GM18909 (cell line): ENCODE measurements at regions not wholly inside any gene's neighbourhood (a gene's known extent, or its start where the extent isn't known, plus 50 kb on each side); places are given as distances from the start of the nearest gene placed in this dataset.

ENCODE experiments used
- ATAC-seq: cut with Tn5 transposase; IDR thresholded peaks from one replicate; pipeline ENCODE4 v1.9.1; 2021; ENCODE audit warnings: mild to moderate bottlenecking; ENCODE audit not compliant: unreplicated experiment, poor library complexity

DNA sequence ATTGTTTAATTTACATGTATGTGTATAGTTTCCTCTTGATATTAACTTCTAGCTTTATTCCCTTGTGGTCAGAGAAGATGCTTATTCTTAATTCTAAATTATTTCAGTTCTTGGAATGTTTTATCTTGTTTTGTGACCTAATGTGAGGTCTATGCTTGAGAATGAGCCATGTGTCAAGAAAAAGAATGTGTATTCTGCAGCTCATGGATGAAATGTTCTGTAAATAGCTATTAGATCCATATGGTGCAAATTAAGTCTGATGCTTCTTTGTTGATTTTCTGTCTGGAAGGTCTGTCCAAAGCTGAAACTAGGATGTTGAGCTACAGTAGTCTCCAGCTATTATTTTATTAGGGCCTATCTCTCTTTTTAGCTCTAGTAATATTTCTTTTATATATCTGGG, 187.3 kb upstream of the RASGEF1B start:
- no peak for ATAC-seq

DNA sequence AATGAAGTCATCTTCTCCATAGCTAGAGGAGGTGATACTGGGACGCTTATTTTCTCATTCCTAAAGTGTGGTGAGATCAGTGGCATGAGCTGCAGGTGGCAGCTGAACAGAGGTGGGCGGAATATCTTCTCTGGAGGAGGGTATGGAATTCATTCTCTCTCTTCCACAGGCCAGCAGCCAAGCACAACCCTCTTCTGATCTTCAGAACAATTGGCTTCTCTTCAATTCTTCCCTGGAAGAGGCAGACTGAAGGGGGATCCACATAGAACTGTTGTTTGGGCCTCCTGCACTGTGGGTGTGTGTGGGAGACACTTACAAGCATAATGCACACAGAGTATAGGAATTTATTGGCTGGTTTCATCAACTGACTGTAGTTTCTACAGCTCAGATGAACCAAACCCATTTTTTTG, 180.4 kb upstream of the RASGEF1B start:
- ATAC-seq, result no peak

DNA sequence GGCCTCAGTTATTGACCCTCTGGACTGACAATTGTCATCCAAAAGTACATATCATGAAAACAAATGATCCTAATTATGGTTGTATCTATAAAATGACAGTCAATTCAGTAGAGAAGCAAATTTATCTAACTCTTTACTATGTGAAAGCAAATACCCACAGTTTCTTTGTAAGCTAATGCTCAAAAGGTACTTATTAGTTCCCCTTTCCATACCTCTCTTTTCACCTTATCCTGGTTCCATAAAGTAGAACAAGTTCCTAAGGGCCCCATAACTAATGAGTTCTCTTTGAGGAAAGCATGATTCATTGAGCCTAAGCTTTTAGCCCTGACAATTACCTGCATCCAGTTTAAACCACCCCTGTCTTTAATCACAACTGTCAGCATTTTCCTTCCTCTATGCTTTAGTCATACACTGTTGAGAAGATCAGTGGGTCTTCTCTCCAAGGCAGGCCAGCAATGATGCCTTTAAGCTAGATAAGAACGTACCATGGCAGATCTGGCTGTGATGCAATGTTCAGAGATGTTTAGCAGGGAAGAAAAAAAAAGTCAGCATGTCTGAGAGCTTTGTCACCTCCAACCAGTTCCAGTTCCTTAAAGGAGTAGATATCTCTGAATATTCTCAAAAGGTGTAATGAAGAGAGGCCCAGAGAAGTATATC, 179.7 kb upstream of the RASGEF1B start:
- no peak for ATAC-seq

DNA sequence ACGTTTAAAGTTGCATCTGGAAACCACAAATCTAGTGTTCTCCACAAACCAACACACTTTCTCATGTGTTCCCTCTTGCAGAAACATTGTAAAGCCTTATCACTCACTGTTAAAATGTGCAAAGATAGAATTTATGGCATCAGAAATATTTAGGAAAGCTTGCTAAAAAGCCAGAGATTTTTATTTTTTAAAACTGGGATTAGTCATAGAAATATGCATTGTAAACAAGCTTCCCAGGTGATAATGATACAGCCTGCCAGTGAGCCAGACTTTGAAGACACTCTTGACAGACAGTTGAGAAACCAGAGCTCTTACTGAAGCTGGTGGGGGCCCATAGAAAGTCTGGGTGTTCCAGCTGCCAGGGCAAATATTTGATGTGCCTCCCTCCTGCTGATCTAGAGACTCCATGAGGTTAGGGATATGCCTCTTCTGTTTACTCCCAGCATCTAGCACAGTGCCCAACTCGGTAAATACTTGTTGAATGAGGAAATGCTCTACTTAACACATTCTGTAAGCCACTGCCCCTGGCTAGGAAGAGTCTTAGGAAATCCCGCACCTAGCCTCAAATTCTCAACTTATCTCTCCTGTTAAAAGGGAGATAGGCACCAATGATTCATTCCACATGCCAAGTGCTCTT, 179.0 kb upstream of the RASGEF1B start:
- no peak for ATAC-seq

DNA sequence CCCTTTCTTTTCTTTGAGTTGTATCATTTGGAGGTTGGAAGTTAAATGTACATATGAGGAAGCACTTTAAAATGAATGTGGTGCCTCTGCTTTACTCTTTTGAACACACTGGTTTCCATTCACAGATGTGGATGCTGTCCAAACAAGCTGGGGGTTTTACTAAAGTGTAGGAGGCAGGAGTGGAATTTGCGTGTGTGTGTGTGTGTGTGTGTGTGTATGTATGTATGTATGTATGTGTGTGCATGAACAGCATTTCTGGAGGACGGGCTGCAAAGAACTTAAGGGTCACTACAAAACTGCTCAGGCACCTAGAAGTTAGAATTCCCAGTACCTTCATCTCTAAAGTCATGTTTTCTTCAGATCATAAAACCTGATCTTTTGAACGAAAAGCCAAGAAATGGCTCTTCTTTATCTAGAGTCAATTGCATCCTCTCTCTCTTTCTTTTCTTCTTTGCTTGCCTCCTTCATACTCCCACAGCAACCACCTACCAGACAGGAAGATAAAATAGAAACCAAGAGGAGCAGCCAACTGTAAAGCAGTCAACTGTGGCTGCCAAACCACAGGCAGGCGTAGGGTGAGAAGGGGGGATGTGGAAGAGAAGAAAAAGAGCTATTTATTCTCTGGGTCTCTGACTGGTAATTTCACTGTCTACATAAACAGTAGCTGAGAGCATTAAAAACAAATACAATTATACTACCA, 177.0 kb upstream of the RASGEF1B start:
- peak; percentile 98 for ATAC-seq

DNA sequence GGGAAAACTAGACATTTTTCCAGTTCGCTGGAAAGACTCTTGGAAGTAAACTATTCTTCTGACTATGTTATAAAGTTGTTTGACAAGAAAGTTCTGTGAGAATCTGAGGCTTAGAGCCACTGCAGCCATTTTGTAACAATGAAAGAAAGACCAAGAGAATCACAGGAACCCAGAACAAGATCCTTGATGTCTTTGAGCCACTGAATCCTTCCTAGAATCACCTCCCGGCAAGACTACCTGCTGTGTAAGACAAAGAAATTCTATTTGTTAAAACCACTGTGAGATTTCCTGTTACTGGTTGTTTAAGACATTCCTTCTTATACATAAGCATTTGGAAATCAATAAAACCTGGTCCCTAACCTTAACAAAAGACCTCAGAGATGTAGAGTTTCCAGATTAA, 175.7 kb upstream of the RASGEF1B start:
- ATAC-seq, result no peak

DNA sequence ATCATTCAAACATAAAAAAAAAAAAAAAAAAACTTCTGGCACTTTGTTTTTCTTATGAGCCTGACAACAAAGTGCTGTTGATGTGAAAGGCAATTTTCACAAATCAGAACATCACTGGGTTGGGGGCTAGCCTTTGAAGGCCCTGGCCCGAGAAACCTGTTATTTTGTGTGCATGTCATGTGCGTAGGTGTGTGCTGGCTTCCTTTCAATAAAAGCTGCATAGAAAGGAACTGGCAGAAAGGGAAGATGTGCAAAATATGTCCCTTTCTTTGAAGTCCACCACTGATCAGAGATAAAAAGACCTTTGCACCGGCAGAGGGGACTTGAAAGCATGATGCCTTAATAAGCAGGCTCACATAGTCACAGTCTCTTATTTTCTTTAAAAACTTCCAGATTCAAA, 170.8 kb upstream of the RASGEF1B start:
- no peak for ATAC-seq

DNA sequence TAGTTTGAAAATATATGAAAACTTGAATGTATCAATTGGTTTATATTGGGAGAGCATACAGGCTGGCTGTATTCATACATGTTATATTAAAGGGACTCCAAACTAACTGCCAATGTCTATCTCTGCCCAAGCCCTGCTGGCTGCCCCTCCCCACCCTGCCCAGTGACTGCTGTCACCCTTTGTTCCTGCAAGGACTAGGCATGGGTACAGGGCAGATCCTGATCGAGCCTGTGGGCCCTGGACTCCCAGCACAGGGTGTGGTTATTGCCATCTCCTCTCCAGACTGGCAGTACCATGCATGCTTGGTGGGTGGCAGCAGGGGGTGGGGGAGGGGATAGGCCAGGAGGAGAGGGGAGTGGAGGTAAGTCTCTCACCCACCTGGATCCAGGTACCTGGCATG, 167.5 kb upstream of the RASGEF1B start:
- ATAC-seq, result no peak

DNA sequence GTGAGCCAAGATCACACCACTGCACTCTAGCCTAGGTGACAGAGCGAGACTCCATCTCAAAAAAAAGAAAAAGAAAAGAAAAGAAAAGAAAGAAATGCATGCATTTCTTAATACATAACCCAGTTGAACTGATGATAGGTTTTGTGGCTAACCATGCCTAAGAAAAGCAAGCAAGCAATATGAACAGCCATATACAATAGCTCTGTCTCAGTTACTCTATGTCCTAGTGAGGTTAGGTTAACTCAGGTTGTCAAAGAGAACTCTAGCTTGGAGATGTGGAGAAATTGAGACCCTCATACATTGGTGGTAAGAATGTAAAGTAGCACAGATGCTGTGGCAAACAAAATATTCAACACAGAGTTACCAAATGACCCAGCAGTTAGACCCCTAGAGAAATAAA, 167.0 kb upstream of the RASGEF1B start:
- ATAC-seq, result no peak

DNA sequence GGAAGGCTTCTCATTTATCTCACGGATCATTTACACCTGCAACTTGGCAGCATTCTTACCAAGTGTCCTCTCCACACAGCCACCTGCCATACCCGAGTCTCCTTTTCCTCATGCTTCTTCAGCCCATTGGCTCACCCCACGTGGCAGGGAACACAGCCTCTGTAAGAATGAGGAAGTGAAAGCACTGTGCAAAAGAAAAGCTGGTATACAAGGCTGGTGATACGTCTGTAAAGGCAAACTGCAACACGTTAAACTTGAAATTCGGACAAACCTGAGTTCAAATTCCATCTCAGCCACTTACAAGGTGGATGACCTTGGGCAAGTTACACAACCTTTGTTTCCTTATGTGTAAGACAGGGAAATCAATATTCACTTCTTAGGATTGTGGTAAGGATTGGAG, 164.0 kb upstream of the RASGEF1B start:
- ATAC-seq, result peak; percentile 98

DNA sequence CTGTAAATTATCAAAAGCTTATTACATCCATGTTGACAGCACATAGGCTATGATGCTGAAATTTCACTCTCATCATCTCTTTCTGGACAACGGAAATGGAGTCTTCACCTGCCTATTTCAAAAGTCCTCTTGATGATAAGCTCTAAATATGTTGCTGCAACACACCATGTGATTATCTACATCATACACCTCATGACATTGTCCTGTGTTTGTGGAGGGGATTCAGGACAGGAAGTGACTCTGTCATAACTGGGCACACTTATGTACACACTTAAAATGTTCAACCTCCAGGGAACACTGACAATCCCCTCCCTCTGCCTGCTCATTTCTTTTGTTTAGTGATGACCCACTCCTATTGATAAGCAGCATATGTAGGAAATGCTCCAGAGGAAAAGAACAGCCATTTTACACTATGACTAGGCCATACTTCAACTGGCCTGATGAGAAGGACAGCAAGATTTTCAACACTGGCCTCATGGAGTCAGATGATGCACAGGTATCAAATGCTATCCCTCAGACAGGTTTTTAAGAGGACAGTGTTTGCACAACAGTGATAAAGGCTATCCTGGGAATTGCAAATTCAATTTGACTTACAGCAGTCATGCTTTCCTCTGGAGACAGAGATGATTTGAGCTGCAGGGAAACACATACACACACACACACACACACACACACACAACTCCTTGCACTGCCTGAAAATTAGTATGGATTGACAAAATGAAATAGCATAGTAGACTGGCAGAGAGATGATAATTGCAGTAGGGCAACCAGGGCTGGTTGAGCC, 163.3 kb upstream of the RASGEF1B start:
- ATAC-seq, result peak; percentile 2

DNA sequence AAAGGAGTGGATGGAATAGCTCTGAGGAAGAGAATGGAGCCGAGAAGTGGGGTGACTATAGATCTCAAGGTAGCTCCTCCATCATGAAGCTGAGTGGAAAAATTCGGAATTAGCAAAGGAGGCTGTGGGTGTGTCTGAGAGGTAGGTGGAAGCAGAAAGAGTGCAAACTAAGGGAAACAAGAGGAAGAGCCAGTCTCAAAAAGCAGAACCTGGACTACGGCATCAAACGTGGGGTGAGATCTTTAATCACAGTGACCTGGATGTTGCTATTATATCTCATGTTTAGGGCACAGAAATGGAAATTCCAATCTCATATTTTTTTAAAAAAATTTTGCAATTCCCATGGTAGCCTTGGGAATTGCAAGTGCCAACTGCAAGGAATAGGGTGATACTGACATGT, 162.5 kb upstream of the RASGEF1B start:
- ATAC-seq, result no peak

DNA sequence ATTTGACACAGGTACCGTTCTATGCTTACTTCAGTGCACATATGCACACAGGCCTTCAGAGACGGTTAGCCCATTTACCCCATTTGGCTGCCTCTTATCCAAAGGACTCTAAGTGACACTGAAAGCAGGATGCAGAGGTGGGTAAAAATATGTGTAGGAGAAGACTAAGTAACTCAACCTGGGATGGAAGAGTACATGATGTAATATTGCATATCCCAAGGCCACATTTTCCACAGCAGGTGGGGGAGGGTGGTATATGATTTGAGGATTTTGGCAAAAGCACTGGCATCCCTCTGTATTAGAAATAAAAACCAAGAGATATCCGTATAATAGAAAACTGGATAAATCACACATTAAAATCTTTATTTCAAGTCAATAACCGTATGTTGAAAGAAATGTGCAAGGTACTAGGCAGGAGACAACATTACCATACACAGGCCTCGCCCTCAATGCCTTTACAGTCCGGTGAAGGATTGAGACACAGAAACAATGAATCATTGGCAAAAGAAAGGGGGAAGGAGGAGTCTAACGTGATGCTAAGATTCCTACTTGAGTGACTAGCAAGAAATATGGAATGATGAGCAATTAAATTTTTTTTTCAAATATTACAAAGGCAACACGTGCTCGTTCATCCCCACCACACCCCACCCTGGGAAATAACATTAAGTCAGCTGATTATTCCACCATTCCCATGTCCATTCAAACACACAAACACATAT, 161.0 kb upstream of the RASGEF1B start:
- ATAC-seq, result no peak

DNA sequence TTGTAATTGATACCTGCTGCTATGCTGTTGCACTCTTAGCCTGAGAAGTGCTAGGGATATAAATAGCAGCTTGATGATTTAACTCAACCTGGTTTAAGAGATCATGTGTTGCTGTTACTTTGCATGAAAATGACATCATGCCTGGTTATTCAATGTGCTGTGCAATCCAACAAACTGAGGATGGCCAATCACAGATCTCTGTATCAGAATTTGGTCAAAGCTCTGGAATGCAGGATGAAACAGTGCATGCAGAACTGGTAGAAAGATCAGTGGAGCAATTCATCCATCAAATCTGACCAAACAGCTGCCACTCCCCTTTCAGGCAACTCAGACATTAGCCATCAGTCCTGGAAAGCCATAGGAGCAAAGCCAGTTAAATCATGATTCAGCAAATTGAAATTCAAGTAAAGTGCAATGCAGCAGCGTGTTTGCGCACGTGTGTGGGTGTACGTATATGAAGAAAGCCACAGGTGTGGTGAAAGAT, 160.3 kb upstream of the RASGEF1B start:
- ATAC-seq, result no peak

DNA sequence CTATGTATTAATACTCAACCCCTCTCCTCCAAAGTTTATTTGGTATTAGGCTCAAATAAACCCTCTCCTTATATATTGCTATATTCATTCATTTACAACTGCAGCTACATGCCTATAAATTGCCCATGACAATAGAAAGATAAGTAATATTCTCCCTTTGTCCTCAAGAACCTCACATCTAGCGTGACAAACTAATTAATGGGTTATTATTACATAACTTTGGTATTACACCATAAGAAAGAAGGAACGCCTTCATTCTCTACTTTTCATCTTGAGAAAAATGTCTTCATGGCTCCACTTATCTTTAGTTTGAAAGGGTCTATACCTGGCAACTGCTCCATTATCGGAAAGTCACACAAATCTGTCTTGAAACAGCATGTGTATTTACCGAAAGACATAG, 157.7 kb upstream of the RASGEF1B start:
- ATAC-seq, result no peak

DNA sequence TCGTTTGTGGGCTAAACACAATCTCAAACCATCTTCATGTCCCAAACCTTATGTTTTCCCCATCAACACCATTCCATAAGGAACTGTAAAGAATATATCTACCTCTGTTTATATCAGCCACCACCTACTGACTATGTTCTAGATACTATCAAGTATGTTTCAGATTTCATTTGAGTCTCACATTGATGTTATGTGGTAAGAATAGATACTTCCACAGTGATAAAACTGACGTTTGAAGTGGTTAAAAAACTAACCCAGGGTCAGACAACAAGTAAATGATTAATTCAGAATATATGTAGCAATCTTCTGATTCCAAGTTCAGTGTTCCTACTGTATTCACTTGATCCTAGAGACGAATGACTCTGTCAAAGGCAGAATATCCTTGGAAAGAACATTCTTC, 156.8 kb upstream of the RASGEF1B start:
- peak; percentile 76 for ATAC-seq

DNA sequence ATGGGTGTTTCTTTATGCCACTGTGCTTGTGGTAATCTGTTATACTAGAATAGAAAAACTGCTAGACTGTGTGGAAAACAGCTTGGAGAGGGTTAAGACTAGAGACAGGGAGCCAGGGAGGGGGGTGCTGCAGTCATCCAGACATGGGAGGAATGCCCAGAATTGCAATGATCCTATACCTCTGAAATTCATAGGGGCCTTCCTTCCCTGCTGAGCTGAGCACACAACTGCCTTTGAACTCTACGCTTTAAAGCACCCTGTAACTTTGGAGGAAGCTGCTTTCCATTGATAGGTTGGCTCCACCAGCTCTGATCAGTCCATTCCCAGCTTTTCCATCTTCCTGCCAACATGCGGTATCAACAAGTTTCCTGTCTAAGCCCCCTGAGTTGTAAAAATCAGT, 155.9 kb upstream of the RASGEF1B start:
- ATAC-seq, result no peak

DNA sequence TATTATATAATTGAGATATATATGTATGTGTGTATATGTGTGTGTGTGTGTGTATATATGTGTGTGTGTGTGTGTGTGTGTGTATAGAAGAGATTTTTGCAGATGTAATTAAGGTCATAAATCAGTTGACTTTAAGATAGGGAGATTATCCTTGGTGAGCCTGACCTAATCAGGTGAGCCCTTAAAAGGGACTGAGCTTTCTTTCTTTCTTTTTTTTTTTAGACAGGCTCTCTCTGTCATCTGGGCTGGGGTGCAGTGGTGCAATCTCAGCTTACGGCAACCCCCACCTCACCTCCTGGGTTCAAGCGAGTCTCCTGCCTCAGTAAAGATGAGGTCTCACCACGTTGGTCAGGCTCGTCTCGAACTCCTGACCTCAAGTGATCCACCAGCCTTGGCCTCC, 155.1 kb upstream of the RASGEF1B start:
- no peak for ATAC-seq

DNA sequence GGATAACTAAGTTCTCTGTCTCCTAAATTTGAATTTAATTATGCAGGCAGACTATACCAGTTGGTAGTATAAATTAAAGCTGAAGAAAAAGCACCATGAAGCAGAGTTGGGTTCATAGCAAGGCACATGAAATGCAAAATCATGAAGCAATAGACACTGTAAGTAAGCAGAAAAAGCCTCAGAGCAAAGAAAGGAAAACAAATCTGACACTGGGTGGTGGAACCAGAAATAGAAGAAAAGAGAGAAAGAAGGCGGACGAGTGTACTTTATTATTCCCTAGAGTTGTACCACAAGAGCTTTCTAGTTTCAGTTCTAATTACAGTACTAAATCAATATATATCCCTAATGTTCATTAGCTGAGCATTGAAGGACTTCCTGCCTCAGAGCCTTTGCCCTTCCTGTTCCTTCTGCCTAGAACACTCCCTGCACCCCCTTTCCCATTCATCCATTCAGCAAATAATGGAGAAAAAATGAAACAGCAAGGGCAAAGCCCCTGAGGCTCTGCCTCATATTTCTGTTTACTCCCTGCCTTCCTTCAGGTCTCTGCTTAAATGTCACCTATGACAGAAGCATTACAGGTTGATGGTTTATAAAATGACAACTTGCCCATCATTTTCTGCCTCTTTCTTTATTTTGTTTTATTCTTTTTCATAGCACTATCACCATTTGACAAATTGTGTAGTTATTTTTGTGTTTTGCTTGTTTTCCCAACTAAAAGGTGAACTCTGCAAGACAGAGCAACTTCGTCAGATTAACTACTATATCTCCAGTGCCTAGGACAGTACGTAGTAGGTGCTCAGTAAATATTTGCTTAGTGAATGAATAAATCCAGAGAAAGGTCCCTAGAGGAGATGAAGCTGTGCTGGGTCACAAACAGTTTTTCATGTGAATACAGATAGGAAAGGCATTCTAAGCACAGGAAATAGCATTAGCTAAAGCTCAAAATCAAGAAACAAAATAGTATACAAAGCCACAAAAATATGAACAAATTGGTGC, 154.0 kb upstream of the RASGEF1B start:
- no peak for ATAC-seq
